Heart left ventricle (tissue), 16 donors: ENCODE measurements at regions not wholly inside any gene's neighbourhood (a gene's known extent, or its start where the extent isn't known, plus 50 kb on each side); places are given as distances from the start of the nearest gene placed in this dataset.
A peak's percentile ranks its signal among the peaks of the same experiment; 100 is the strongest.

Experiments
- ATAC-seq, 4 donors: fragments of 200-7000 bp; cut with Tn5 transposase; one replicate each; pipeline ENCODE4 v1.9.1; 2020 to 2022; ENCODE audit warnings: moderate library complexity in 4 of 4, mild to moderate bottlenecking in 3 of 4, moderate number of reproducible peaks in 1 of 4
- DNase-seq, 5 donors: peaks; one replicate each; pipeline ENCODE4 v3.0.0-alpha.2; 2020
- H3K27ac ChIP-seq, 12 donors: fragments of 200-600 bp; sonication (generic) in 4 of 12; one replicate each; pipeline versions ENCODE4 v1.5.0 to v1.8.0; 2016 to 2022; ENCODE audit warnings: mild to moderate bottlenecking in 2 of 12
- H3K27me3 ChIP-seq, 9 donors: fragments of 200-600 bp; sonication (generic) in 2 of 9; one replicate each; pipeline versions ENCODE4 v1.5.1 to v1.8.0; 2016 to 2022; ENCODE audit warnings: mild to moderate bottlenecking in 3 of 9
- H3K36me3 ChIP-seq, 9 donors: fragments of 200-600 bp; sonication (generic) in 2 of 9; one replicate each; pipeline versions ENCODE4 v1.5.0 to v1.8.0; 2018 to 2022; ENCODE audit warnings: mild to moderate bottlenecking in 2 of 9
- H3K4me1 ChIP-seq, 12 donors: fragments of 200-600 bp; sonication (generic) in 4 of 12; one replicate each; pipeline versions ENCODE4 v1.5.0 to v1.8.0; 2016 to 2022; ENCODE audit warnings: mild to moderate bottlenecking in 3 of 12
- H3K4me3 ChIP-seq, 12 donors: fragments of 200-600 bp; sonication (generic) in 4 of 12; one replicate each; pipeline versions ENCODE4 v1.5.0 to v1.8.0; 2017 to 2022; ENCODE audit warnings: mild to moderate bottlenecking in 9 of 12, moderate library complexity in 4 of 12
- H3K9me3 ChIP-seq, 12 donors: fragments of 200-600 bp; sonication (generic) in 4 of 12; one replicate each; pipeline versions ENCODE4 v1.5.0 to v1.8.0; 2016 to 2022; ENCODE audit warnings: mild to moderate bottlenecking in 1 of 12
- POLR2A ChIP-seq, 2 donors: fragments of 450-650 bp; IDR thresholded peaks; one replicate each; pipeline ENCODE4 v1.6.1; 2017; ENCODE audit warnings: antibody characterized with exemption in 2 of 2, mild to moderate bottlenecking in 2 of 2, moderate library complexity in 2 of 2
- WGBS, 4 donors: extraction: QIAGEN DNeasy Blood & Tissue Kit in 2 of 4; methylation state at CpG; one replicate each; pipeline versions ENCODE4 v1.1.5 to v1.1.7; 2013 to 2018; 5-methylcytosine and 5-hydroxymethylcytosine counted together
- intact Hi-C, 10 donors: fragments of 100-400 bp; cut with DNase I; formaldehyde crosslinking; loops; one replicate each; pipeline versions ENCODE4 v1.11.1 to v1.14.2; 2022
- TF ChIP-seq, protein P1 (sequence below), 12 donors: fragments of 200-600 bp; sonication (generic) in 4 of 12; IDR thresholded peaks; one replicate each; pipeline versions ENCODE4 v1.5.0 to v1.8.0; 2018 to 2022; ENCODE audit warnings: antibody characterized with exemption in 12 of 12, mild to moderate bottlenecking in 5 of 12
- donor health status: ischemic (EF 13 %, LVEDD 7.1; RV severe dilation, severe dysfunction).
- donor health status: healthy with polysubstance abuse.
- donor health status: DM: no; HTN: yes; CAD: no.
- donor health status: DM: no; HTN: no; CAD: no.
- donor health status: ischemic (EF 25% LVEDD 6.9; RV normal size, moderate dysfunction).
- donor health status: ischemic (EF 25% LVEDD 5.7; RV mildly dilated, moderate dysfunction).
- donor health status: healthy.
- donor health status: DM: yes; HTN: yes; CAD: no.
- donor health status: ischemic (EF 35%, LVEDD 5.7; RV mildly dilated, moderate dysfunction).
- donor health status: nonischemic (EF 11% LVEDD 7.7; RV severe dilation, severe dysfunction).
- donor health status: DM: yes; HTN: yes; CAD: no.
- donor health status: PGD.
- donor health status: ischemic (EF 29% LVEDD 5.4; RV normal size, mild dysfunction).
- donor health status: nonischemic (EF 23%, LVEDD 6.1; RV moderate dilation, normal function).

- intact Hi-C loops = no loop called here
- no peaks in the 10 kb centered on the region for H3K36me3 ChIP-seq
- no peak for DNase-seq
- H3K9me3 ChIP-seq = peaks cover 0 to 3% (median 0%) of the 10 kb centered on the region in 12 donors
- no peak overlapping the region for H3K4me3 ChIP-seq
- H3K27ac ChIP-seq = no peak overlapping the region
- TF ChIP-seq POLR2A (IDR thresholded peaks at IDR 0.05) = no peak
- TF ChIP-seq, protein P1, sequence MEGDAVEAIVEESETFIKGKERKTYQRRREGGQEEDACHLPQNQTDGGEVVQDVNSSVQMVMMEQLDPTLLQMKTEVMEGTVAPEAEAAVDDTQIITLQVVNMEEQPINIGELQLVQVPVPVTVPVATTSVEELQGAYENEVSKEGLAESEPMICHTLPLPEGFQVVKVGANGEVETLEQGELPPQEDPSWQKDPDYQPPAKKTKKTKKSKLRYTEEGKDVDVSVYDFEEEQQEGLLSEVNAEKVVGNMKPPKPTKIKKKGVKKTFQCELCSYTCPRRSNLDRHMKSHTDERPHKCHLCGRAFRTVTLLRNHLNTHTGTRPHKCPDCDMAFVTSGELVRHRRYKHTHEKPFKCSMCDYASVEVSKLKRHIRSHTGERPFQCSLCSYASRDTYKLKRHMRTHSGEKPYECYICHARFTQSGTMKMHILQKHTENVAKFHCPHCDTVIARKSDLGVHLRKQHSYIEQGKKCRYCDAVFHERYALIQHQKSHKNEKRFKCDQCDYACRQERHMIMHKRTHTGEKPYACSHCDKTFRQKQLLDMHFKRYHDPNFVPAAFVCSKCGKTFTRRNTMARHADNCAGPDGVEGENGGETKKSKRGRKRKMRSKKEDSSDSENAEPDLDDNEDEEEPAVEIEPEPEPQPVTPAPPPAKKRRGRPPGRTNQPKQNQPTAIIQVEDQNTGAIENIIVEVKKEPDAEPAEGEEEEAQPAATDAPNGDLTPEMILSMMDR (IDR thresholded peaks at IDR 0.05) = no peak
- WGBS, 4 donors = 88 to 100% (median 96%) methylated on average over 1 of the region's 1 CpG
- no peaks in the 10 kb centered on the region for H3K4me1 ChIP-seq
- no peaks in the 10 kb centered on the region for H3K27me3 ChIP-seq
- no peak for ATAC-seq
Observed at GRCh38 chr3:116969646-116970045, 260.1 kb downstream of the TUSC7 start.

DNA sequence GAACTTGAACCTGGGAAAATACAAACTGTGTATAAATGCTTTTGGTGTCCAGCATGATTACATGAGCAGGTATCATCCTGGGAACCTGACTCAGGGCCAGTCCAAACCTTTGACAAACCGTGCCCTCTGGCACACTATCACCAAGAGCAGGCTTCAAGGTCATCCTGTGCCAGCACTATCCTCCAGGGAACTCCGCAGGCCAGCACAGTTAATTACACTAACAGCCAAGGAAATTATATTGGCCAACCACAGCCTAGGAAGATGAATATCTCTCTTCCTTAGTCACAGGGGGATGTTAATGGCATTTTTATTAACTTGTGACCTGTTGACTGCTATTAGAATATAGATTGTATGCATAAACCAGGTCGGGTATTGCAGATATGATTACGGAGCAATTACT is 262.0 kb downstream of the TUSC7 start:
- peaks cover 0 to 3% (median 0%) of the 10 kb centered on the region in 12 donors for H3K9me3 ChIP-seq
- no peaks in the 10 kb centered on the region for H3K27me3 ChIP-seq
- no peak for TF ChIP-seq POLR2A (IDR thresholded peaks at IDR 0.05)
- TF ChIP-seq, protein P1 (IDR thresholded peaks at IDR 0.05) = no peak
- 24 to 36% (median 29%) methylated on average over 4 of the region's 4 CpGs for whole genome bisulfite sequencing, 4 donors
- no peaks in the 10 kb centered on the region for H3K36me3 ChIP-seq
- DNase-seq (peak in 1 of 5 donors; percentile 22), ATAC-seq (peak in 2 of 4 donors; percentile 64 to 72)
- H3K4me1 ChIP-seq = no peaks in the 10 kb centered on the region
- intact Hi-C loops = no loop called here
- no peak overlapping the region for H3K27ac ChIP-seq
- H3K4me3 ChIP-seq = no peak overlapping the region

GRCh38 chr3:116974702-116975101 is 265.1 kb downstream of the TUSC7 start:
- Histone ChIP-seq H3K27me3 (no peaks in the 10 kb centered on the region), H3K4me1 (no peaks in the 10 kb centered on the region), H3K27ac (no peak overlapping the region), H3K9me3 (no peaks in the 10 kb centered on the region), H3K36me3 (no peaks in the 10 kb centered on the region), H3K4me3 (no peak overlapping the region)
- 46 to 91% (median 84%) methylated on average over 1 of the region's 1 CpG for WGBS, 4 donors
- DNase-seq (no peak), ATAC-seq (no peak)
- intact Hi-C loops = no loop called here
- TF ChIP-seq, protein P1 (IDR thresholded peaks at IDR 0.05) = no peak
- no peak for TF ChIP-seq POLR2A (IDR thresholded peaks at IDR 0.05)

DNA sequence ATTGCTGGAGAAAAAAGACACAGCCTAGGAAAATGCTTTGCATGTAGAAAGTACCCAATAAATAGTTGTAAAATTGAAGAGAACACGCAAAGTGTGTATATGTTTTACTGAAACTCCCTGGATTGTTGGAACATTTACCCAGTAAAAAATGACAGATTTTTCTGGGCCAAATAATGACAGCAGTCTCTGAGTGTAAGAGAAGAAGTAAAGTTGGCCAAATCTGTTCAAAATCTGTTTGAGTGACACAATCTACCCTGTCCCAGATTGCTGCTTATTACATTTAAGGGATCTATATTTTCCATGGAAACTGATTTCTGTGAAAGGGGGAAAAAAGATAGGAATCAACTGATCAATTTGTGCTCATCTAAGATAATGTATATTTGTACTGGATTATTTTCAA is 267.9 kb downstream of the TUSC7 start:
- WGBS, 4 donors = 88 to 98% (median 94%) methylated on average over 1 of the region's 1 CpG
- intact Hi-C loops = no loop called here
- H3K4me1 ChIP-seq = no peaks in the 10 kb centered on the region
- no peaks in the 10 kb centered on the region for H3K36me3 ChIP-seq
- H3K4me3 ChIP-seq = no peak overlapping the region
- H3K27ac ChIP-seq = no peak overlapping the region
- DNase-seq = no peak
- no peak for ATAC-seq
- no peaks in the 10 kb centered on the region for H3K27me3 ChIP-seq
- no peak for TF ChIP-seq POLR2A (IDR thresholded peaks at IDR 0.05)
- TF ChIP-seq, protein P1 (IDR thresholded peaks at IDR 0.05) = no peak
- H3K9me3 ChIP-seq = no peaks in the 10 kb centered on the region
